ENCODE measurements at regions not wholly inside any gene's neighbourhood (a gene's known extent, or its start where the extent isn't known, plus 50 kb on each side); places are given as distances from the start of the nearest gene placed in this dataset.

DNA sequence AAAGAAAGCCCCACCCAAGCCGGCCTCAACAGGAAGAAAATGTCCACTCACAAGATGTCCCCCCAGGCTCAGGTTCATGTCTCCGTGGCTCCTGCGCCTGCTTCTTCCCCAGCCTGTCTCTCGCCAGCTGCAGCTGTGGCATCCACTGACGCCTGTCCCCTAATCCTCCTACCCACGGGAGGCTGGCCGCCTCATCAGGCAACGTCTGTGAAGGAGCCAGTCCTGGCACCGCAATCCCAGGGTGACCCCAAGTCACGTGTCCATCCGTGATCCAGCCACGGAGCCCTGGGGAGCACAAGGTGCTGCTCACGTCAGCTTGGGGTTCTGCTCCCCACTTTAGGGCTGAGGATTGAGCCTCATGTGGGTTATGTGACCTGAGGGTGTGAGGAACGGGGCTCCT lies 640.3 kb downstream of the CDH26 start:
- TF ChIP-seq, protein P1, sequence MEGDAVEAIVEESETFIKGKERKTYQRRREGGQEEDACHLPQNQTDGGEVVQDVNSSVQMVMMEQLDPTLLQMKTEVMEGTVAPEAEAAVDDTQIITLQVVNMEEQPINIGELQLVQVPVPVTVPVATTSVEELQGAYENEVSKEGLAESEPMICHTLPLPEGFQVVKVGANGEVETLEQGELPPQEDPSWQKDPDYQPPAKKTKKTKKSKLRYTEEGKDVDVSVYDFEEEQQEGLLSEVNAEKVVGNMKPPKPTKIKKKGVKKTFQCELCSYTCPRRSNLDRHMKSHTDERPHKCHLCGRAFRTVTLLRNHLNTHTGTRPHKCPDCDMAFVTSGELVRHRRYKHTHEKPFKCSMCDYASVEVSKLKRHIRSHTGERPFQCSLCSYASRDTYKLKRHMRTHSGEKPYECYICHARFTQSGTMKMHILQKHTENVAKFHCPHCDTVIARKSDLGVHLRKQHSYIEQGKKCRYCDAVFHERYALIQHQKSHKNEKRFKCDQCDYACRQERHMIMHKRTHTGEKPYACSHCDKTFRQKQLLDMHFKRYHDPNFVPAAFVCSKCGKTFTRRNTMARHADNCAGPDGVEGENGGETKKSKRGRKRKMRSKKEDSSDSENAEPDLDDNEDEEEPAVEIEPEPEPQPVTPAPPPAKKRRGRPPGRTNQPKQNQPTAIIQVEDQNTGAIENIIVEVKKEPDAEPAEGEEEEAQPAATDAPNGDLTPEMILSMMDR (IDR thresholded peaks at IDR 0.05), result no peak
- no peak for TF ChIP-seq POLR2A (IDR thresholded peaks at IDR 0.05)

All from uterus (tissue), 2 donors.